PFSK-1 (cell line): ENCODE measurements at regions not wholly inside any gene's neighbourhood (a gene's known extent, or its start where the extent isn't known, plus 50 kb on each side); places are given as distances from the start of the nearest gene placed in this dataset.

Source experiments
- POLR2AphosphoS5 ChIP-seq: IDR thresholded peaks from 2 replicates; pipeline ENCODE4 v1.6.1; 2012; ENCODE audit warnings: low read depth, mild to moderate bottlenecking, control low read depth, low read length, moderate library complexity
- SIN3A ChIP-seq: IDR thresholded peaks from 2 replicates; pipeline ENCODE4 v1.6.1; 2012; ENCODE audit warnings: mild to moderate bottlenecking, low read length, moderate library complexity, borderline replicate concordance; ENCODE audit not compliant: insufficient read depth
- TAF1 ChIP-seq: IDR thresholded peaks from 2 replicates; pipeline ENCODE4 v1.6.1; 2012; ENCODE audit warnings: low read length, control low read depth, borderline replicate concordance; ENCODE audit not compliant: insufficient read depth

- TF ChIP-seq POLR2AphosphoS5: no peak
- no peak for TF ChIP-seq SIN3A
- TF ChIP-seq TAF1: no peak
Observed at GRCh38 chr10:90674461-90674860, 183.4 kb downstream of the HTR7 start.
